Body of pancreas (tissue), 4 donors: ENCODE measurements at regions not wholly inside any gene's neighbourhood (a gene's known extent, or its start where the extent isn't known, plus 50 kb on each side); places are given as distances from the start of the nearest gene placed in this dataset.

ENCODE experiments used
- POLR2A ChIP-seq, 3 donors: fragments of 450-650 bp; IDR thresholded peaks; one replicate each; pipeline ENCODE4 v1.6.1; 2016; ENCODE audit warnings: antibody characterized with exemption in 3 of 3, mild to moderate bottlenecking in 2 of 3
- TF ChIP-seq, protein P1 (sequence below), 7 experiments: fragments of 450-650 bp in 4 of 7; fragments of 200-600 bp in 3 of 7; sonication (generic) in 3 of 7; IDR thresholded peaks; one replicate each; pipeline ENCODE4 v1.5.1; 2016 to 2019; ENCODE audit warnings: antibody characterized with exemption in 7 of 7

DNA sequence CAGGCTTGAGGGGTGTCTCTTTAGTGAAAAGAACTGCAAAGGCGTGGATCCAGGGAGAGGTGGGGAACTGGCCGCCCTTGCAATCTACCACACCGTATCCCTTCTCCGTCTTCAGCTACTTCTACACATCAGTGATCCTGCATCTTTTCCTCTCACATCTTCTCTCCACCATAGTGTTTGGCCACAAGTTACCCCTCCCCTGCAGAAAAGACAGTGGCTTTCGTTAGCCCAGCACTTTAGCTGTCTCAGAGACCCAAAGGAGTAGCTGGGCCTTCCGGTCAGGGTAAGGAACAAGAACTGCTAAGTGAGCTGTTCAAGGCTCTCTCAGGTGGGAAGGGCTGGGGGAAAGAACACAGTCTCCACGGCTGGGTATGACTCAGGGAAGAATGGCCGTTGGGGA is 158.4 kb downstream of the NDUFA12 start:
- TF ChIP-seq, protein P1, sequence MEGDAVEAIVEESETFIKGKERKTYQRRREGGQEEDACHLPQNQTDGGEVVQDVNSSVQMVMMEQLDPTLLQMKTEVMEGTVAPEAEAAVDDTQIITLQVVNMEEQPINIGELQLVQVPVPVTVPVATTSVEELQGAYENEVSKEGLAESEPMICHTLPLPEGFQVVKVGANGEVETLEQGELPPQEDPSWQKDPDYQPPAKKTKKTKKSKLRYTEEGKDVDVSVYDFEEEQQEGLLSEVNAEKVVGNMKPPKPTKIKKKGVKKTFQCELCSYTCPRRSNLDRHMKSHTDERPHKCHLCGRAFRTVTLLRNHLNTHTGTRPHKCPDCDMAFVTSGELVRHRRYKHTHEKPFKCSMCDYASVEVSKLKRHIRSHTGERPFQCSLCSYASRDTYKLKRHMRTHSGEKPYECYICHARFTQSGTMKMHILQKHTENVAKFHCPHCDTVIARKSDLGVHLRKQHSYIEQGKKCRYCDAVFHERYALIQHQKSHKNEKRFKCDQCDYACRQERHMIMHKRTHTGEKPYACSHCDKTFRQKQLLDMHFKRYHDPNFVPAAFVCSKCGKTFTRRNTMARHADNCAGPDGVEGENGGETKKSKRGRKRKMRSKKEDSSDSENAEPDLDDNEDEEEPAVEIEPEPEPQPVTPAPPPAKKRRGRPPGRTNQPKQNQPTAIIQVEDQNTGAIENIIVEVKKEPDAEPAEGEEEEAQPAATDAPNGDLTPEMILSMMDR (IDR thresholded peaks at IDR 0.05) = no peak
- TF ChIP-seq POLR2A (IDR thresholded peaks at IDR 0.05) = no peak
